Epithelial cell of proximal tubule (primary cell): ENCODE measurements at regions not wholly inside any gene's neighbourhood (a gene's known extent, or its start where the extent isn't known, plus 50 kb on each side); places are given as distances from the start of the nearest gene placed in this dataset.

Experiments used
- DNase-seq: peaks from one replicate; pipeline ENCODE4 v3.0.0-alpha.2; 2011; ENCODE audit warnings: low read depth
- H3K4me3 ChIP-seq: 2 replicates; pipeline ENCODE4 v1.5.1; 2011; ENCODE audit warnings: low read depth, mild to moderate bottlenecking, low read length
- TF ChIP-seq, protein P1 (sequence below): conservative IDR thresholded peaks from 2 replicates; pipeline ENCODE4 v1.5.1; 2012; ENCODE audit warnings: low read depth, mild to moderate bottlenecking, low read length

GRCh38 chr2:76640905-76641304, 881.3 kb downstream of the LRRTM4 start:
- TF ChIP-seq, protein P1, sequence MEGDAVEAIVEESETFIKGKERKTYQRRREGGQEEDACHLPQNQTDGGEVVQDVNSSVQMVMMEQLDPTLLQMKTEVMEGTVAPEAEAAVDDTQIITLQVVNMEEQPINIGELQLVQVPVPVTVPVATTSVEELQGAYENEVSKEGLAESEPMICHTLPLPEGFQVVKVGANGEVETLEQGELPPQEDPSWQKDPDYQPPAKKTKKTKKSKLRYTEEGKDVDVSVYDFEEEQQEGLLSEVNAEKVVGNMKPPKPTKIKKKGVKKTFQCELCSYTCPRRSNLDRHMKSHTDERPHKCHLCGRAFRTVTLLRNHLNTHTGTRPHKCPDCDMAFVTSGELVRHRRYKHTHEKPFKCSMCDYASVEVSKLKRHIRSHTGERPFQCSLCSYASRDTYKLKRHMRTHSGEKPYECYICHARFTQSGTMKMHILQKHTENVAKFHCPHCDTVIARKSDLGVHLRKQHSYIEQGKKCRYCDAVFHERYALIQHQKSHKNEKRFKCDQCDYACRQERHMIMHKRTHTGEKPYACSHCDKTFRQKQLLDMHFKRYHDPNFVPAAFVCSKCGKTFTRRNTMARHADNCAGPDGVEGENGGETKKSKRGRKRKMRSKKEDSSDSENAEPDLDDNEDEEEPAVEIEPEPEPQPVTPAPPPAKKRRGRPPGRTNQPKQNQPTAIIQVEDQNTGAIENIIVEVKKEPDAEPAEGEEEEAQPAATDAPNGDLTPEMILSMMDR = no peak
- H3K4me3 ChIP-seq = no peak overlapping the region
- no peak for DNase-seq

DNA sequence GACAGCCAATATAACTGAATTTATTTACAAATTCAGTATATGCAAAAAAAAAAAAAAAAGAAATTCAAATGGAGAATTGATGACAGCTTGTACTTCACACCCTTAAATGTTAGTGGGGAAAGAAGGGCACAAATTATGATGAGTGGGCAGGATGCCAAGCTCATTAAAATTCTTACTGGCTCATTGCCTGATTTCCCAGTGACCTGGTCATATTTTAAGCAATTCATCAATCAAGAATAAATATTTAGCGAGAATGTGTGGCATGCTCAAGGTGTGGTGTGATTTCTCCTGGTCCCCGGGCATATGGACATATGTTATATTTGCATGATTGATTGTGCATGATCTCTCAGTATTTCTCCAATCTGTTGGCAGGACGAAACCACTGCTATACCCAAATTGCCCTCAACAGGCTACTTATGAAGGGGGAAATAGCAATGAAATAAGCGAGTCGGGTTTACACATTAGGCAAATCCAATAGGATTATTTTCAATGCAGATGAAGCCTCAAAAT, 883.0 kb downstream of the LRRTM4 start:
- DNase-seq = no peak

DNA sequence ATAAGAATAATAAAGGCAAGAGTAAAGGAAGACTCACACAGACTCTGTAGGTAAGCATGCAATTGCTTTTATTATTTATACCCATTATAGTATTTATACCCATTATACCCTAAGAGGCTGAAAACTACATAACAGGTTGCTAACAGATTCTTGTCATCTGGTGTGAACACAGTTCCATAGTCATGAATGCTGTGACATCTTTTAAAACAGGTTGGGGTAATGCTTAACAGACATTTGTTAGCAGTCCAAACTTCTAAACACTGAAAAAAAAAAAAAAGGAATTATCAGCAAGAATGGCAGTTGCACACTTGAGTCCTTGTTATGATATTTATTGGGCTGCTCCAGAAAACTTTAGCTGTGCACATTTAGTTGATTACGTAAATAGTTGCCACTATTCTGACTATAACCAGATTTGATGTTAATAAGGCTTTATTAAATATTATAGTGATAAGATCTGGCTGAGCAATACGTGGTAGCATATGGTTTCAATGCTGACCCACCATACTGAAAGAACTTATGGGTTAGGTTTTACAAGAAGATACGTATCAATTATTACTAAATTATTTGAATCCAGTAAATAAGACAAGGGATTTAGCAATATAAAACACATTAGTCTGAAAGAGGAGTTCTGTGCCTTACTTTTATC, 888.8 kb downstream of the LRRTM4 start:
- DNase-seq = no peak
- TF ChIP-seq, protein P1 = no peak
- no peak overlapping the region for H3K4me3 ChIP-seq

More for the DNA sequence above, 883.0 kb downstream of the LRRTM4 start:
- H3K4me3 ChIP-seq = no peak overlapping the region
- TF ChIP-seq, protein P1 = no peak

GRCh38 chr2:76625101-76625500, 897.1 kb downstream of the LRRTM4 start:
- no peak for DNase-seq
- TF ChIP-seq, protein P1 = no peak

GRCh38 chr2:76613330-76613729, 902.6 kb upstream of the GCFC2 start:
- H3K4me3 ChIP-seq = no peak overlapping the region
- TF ChIP-seq, protein P1 = no peak
- DNase-seq = no peak

More at GRCh38 chr2:76625101-76625500, 897.1 kb downstream of the LRRTM4 start:
- H3K4me3 ChIP-seq = no peak overlapping the region

DNA sequence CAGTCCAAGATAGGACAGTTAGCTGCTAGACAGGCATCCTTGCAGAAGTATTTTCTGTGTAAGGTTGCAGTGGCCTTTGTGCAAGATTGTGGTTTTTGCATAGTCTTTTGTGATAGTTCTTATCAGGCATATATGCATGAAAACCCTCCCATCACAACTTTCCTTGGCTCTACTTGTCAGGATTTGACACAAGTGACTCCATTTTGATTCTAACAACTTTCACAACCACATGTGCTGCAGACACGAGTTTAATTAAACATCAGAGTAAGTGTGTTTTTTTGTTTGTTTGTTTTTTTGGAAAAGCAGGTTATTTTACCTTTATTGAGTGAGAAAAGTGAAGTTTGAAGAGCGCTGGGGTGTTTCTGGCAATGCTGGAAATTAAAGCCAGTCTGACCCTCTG, 902.0 kb upstream of the GCFC2 start:
- DNase-seq = no peak
- H3K4me3 ChIP-seq = no peak overlapping the region
- TF ChIP-seq, protein P1 = no peak

GRCh38 chr2:76610451-76610850, 899.7 kb upstream of the GCFC2 start:
- TF ChIP-seq, protein P1 = no peak
- no peak overlapping the region for H3K4me3 ChIP-seq
- no peak for DNase-seq
